Vagina (tissue), 2 donors: ENCODE measurements at regions not wholly inside any gene's neighbourhood (a gene's known extent, or its start where the extent isn't known, plus 50 kb on each side); places are given as distances from the start of the nearest gene placed in this dataset.
"Not testable (repeated sequence)": the region's sequence is repeated elsewhere in the genome, so short reads cannot be mapped to it uniquely, and the experiment has no call there.

Experiments
- DNase-seq, 2 donors: peaks; one replicate each; pipeline ENCODE4 v3.0.0-alpha.2; 2017; ENCODE audit errors: extremely low spot score in 2 of 2
- H3K27ac ChIP-seq: fragments of 200-600 bp; sonication (generic); one replicate; pipeline ENCODE4 v1.5.1; 2019
- H3K27me3 ChIP-seq: fragments of 200-600 bp; sonication (generic); one replicate; pipeline ENCODE4 v1.5.1; 2019
- H3K36me3 ChIP-seq, 2 donors: fragments of 200-600 bp; sonication (generic); one replicate each; pipeline ENCODE4 v1.5.1; 2017 to 2019
- H3K4me1 ChIP-seq: fragments of 200-600 bp; sonication (generic); one replicate; pipeline ENCODE4 v1.5.1; 2019
- H3K4me3 ChIP-seq, 2 donors: fragments of 200-600 bp; sonication (generic); 1 replicate in 1 of 2; 2 replicates in 1 of 2; pipeline ENCODE4 v1.5.1; 2016 to 2019
- H3K9me3 ChIP-seq: fragments of 200-600 bp; sonication (generic); one replicate; pipeline ENCODE4 v1.5.1; 2019
- POLR2A ChIP-seq, 2 donors: fragments of 450-650 bp; IDR thresholded peaks; one replicate each; pipeline ENCODE4 v1.6.1; 2017; ENCODE audit warnings: antibody characterized with exemption in 2 of 2, mild to moderate bottlenecking in 2 of 2, moderate library complexity in 2 of 2
- POLR2AphosphoS5 ChIP-seq, 2 donors: sonication (generic); formaldehyde crosslinking; IDR thresholded peaks; one replicate each; pipeline ENCODE4 v1.9.0; 2017; ENCODE audit warnings: antibody characterized with exemption in 2 of 2, mild to moderate bottlenecking in 2 of 2, low read depth in 1 of 2; ENCODE audit not compliant: insufficient read depth in 1 of 2
- intact Hi-C: fragments of 100-400 bp; cut with DNase I; formaldehyde crosslinking; loops from one replicate; pipeline ENCODE4 v1.15.1; 2023
- TF ChIP-seq, protein P1 (sequence below), 3 experiments: fragments of 450-650 bp in 2 of 3; fragments of 200-600 bp in 1 of 3; sonication (generic) in 1 of 3; IDR thresholded peaks; one replicate each; pipeline ENCODE4 v1.5.1; 2017 to 2019; ENCODE audit warnings: antibody characterized with exemption in 3 of 3, mild to moderate bottlenecking in 2 of 3, moderate library complexity in 2 of 3

DNA sequence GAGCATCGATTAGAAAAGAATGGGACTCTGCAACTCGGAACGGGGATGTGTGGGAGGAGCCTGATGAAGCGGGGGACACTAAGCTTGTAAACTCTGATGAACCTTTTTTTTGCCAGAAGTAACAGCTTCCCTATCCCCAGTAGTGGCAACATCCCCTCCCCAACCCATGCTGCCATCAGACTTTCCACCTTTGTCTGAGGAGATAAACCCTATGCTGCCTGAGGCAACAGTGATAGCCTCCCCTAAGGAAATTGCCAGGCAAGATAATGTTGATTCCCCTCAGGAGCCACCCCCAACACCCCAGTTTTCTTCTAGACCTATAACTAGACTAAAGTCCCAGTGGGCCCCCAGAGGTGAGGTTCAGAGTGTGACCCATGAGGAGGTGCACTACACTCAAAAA lies 173.7 kb downstream of the AKR1D1 start:
- Histone ChIP-seq H3K36me3 (no peaks in the 10 kb centered on the region), H3K27me3 (no peaks in the 10 kb centered on the region), H3K9me3 (no peaks in the 10 kb centered on the region), H3K4me3 (no peak overlapping the region), H3K27ac (no peak overlapping the region), H3K4me1 (no peaks in the 10 kb centered on the region)
- intact Hi-C loops, result no loop called here
- no peak for DNase-seq
- TF ChIP-seq, protein P1, sequence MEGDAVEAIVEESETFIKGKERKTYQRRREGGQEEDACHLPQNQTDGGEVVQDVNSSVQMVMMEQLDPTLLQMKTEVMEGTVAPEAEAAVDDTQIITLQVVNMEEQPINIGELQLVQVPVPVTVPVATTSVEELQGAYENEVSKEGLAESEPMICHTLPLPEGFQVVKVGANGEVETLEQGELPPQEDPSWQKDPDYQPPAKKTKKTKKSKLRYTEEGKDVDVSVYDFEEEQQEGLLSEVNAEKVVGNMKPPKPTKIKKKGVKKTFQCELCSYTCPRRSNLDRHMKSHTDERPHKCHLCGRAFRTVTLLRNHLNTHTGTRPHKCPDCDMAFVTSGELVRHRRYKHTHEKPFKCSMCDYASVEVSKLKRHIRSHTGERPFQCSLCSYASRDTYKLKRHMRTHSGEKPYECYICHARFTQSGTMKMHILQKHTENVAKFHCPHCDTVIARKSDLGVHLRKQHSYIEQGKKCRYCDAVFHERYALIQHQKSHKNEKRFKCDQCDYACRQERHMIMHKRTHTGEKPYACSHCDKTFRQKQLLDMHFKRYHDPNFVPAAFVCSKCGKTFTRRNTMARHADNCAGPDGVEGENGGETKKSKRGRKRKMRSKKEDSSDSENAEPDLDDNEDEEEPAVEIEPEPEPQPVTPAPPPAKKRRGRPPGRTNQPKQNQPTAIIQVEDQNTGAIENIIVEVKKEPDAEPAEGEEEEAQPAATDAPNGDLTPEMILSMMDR (IDR thresholded peaks at IDR 0.05), result no peak
- TF ChIP-seq POLR2A (IDR thresholded peaks at IDR 0.05) (no peak), POLR2AphosphoS5 (IDR thresholded peaks at IDR 0.05; ENCODE audit: insufficient read depth in 1 of 2, low read depth in 1 of 2) (no peak)

DNA sequence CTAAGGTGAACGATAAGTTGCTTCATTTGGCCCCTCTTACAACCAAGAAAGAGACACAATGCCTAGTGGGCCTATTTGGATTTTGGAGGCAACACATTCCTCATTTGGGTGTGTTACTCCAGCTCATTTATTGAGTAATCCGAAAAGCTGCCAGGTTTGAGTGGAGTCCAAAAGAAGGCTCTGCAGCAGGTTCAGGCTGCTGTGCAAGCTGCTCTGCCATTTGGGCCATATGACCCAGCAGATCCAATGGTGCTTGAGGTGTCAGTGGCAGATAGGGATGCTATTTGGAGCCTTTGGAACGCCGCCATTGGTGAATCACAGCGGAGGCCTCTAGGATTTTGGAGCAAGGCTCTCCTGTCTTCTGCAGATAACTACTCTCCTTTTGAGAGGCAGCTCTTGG lies 176.4 kb downstream of the AKR1D1 start:
- H3K4me3 ChIP-seq, H3K4me1 ChIP-seq, DNase-seq, H3K27me3 ChIP-seq, H3K9me3 ChIP-seq, intact Hi-C loops, H3K27ac ChIP-seq, H3K36me3 ChIP-seq: not testable (repeated sequence)

DNA sequence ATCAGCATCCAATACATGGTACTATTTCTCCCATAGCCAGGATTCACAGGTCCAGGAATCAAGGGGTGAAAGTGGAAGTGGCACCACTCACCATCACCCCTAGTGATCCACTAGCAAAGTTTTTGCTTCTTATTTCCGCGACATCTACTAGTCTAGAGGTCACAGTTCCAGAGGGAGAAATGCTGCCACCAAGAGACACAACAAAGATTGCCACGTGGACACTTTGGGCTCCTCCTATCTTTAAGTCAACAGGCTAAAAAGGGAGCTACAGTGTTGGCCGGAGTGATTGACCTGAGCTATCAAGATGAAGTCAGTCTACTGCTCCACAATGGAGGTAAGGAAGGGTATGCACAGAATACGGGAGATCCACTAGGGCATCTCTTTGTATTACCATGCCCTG lies 178.2 kb downstream of the AKR1D1 start:
- no peak overlapping the region for H3K4me3 ChIP-seq
- no peaks in the 10 kb centered on the region for H3K9me3 ChIP-seq
- no peak overlapping the region for H3K27ac ChIP-seq
- no peaks in the 10 kb centered on the region for H3K36me3 ChIP-seq
- H3K27me3 ChIP-seq, result no peaks in the 10 kb centered on the region
- H3K4me1 ChIP-seq, result no peaks in the 10 kb centered on the region
- intact Hi-C loops, result no loop called here
- no peak for DNase-seq
- TF ChIP-seq POLR2AphosphoS5 (IDR thresholded peaks at IDR 0.05; ENCODE audit: insufficient read depth in 1 of 2, low read depth in 1 of 2), result no peak
- TF ChIP-seq, protein P1 (IDR thresholded peaks at IDR 0.05), result no peak
- no peak for TF ChIP-seq POLR2A (IDR thresholded peaks at IDR 0.05)

DNA sequence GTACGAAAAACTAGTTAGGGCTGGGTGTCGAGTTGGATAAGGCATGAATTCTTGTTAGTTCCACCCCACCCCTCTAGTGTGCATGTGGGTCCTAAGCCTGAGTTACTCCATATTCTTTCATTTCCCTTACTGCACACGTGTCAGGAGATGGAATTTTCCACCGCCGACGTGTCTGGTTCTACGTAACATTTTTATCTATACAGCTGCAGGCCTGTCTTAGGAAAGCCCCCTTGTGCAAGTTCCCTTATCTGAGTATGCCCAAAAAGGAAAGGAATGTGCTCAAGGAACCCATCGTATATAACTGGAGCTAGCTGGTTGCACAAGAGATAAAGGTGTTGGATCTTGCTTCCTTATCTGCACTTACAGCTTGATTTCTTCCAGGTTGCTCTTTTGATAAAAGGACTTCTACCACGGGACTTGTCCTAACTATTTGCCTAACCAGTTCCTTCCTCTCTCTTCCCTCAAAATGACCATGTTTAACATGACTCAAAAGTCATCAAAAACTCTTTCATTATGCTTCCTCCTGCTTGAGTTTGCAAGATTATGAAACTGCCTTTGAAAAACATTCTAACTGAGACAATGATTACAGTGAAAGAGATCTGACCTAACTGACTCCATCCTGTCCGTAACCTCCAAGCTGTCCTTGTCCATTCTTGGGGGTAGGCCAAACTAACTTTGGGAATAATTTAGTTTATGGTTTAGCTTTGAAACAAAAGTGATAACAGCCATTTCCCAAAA lies 181.4 kb downstream of the AKR1D1 start:
- Histone ChIP-seq H3K4me3 (no peak overlapping the region), H3K9me3 (no peaks in the 10 kb centered on the region), H3K27me3 (no peaks in the 10 kb centered on the region), H3K27ac (no peak overlapping the region), H3K4me1 (no peaks in the 10 kb centered on the region), H3K36me3 (no peaks in the 10 kb centered on the region)
- no peak for DNase-seq
- intact Hi-C loops, result no loop called here
- TF ChIP-seq POLR2A (IDR thresholded peaks at IDR 0.05), result no peak
- TF ChIP-seq, protein P1 (IDR thresholded peaks at IDR 0.05), result no peak
- TF ChIP-seq POLR2AphosphoS5 (IDR thresholded peaks at IDR 0.05; ENCODE audit: insufficient read depth in 1 of 2, low read depth in 1 of 2), result no peak

DNA sequence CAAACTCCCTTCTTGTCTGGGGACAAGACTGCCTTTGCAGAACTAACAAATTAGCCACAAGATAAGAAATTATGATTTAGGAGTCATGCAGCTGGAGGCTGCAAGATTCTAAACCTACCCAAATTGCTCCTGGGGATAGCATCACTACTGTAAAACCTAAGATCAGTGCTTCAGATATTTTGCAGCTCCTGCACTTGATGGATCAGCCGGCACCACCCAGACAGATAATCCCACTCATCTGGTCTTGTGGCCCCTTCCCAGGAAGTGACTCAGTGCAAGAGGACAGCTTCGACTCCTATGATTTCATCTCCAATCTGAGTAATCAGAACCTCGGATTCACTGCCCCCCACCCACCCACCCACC lies 181.9 kb downstream of the AKR1D1 start:
- no peak for DNase-seq
- H3K4me3 ChIP-seq, result no peak overlapping the region
- intact Hi-C loops, result no loop called here
- H3K36me3 ChIP-seq, result no peaks in the 10 kb centered on the region
- H3K4me1 ChIP-seq, result no peaks in the 10 kb centered on the region
- TF ChIP-seq POLR2A (IDR thresholded peaks at IDR 0.05), result no peak
- no peak for TF ChIP-seq POLR2AphosphoS5 (IDR thresholded peaks at IDR 0.05; ENCODE audit: insufficient read depth in 1 of 2, low read depth in 1 of 2)
- TF ChIP-seq, protein P1 (IDR thresholded peaks at IDR 0.05), result no peak
- no peak overlapping the region for H3K27ac ChIP-seq
- no peaks in the 10 kb centered on the region for H3K27me3 ChIP-seq
- H3K9me3 ChIP-seq, result no peaks in the 10 kb centered on the region
